ENCODE measurements at regions not wholly inside any gene's neighbourhood (a gene's known extent, or its start where the extent isn't known, plus 50 kb on each side); places are given as distances from the start of the nearest gene placed in this dataset.

DNA sequence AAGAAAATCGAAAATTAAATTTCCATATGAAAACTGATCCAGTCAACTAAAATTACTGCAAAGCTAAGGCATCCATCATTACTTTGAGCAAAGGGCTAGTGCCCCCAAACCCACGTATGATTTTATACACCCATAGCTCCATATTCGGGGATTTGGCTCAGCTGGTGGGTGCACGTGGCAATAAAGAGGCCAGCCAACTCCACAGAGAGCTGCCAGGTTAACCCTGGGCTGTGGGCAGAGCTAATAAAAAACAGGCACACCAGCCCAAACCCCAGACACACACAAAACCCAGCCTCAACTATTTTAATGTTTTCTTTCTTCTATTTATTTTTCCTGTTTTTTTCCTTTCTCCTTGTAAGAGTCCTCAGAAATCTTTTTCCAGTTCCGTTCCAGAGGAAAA, 151.3 kb upstream of the SOX11 start:
- intact Hi-C loops (cut with micrococcal nuclease) = no loop called here
- H3K27me3 Mint-ChIP-seq = no peaks in the 10 kb centered on the region
- TF ChIP-seq, protein P1, sequence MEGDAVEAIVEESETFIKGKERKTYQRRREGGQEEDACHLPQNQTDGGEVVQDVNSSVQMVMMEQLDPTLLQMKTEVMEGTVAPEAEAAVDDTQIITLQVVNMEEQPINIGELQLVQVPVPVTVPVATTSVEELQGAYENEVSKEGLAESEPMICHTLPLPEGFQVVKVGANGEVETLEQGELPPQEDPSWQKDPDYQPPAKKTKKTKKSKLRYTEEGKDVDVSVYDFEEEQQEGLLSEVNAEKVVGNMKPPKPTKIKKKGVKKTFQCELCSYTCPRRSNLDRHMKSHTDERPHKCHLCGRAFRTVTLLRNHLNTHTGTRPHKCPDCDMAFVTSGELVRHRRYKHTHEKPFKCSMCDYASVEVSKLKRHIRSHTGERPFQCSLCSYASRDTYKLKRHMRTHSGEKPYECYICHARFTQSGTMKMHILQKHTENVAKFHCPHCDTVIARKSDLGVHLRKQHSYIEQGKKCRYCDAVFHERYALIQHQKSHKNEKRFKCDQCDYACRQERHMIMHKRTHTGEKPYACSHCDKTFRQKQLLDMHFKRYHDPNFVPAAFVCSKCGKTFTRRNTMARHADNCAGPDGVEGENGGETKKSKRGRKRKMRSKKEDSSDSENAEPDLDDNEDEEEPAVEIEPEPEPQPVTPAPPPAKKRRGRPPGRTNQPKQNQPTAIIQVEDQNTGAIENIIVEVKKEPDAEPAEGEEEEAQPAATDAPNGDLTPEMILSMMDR (IDR thresholded peaks at IDR 0.05) = no peak
- no peaks in the 10 kb centered on the region for H3K36me3 Mint-ChIP-seq (ENCODE audit: low read depth)
- DNase-seq (no peak), ATAC-seq (ENCODE audit: low read depth) (no peak)
- ChIA-PET POLR2A (no interaction called here), CTCF (no interaction called here)
- H3K4me3 Mint-ChIP-seq = no peak overlapping the region
- no peak overlapping the region for H3K27ac Mint-ChIP-seq
- no peaks in the 10 kb centered on the region for H3K4me1 Mint-ChIP-seq
- peaks cover 14% of the 10 kb centered on the region for H3K9me3 Mint-ChIP-seq

- H3K36me3 Mint-ChIP-seq (ENCODE audit: low read depth) = no peaks in the 10 kb centered on the region
- H3K27ac Mint-ChIP-seq = no peak overlapping the region
- H3K27me3 Mint-ChIP-seq = no peaks in the 10 kb centered on the region
- CTCF ChIA-PET = no interaction called here
- peaks cover 14% of the 10 kb centered on the region for H3K9me3 Mint-ChIP-seq
- TF ChIP-seq, protein P1 (IDR thresholded peaks at IDR 0.05) = no peak
- DNase-seq (no peak), ATAC-seq (ENCODE audit: low read depth) (no peak)
- intact Hi-C loops (cut with micrococcal nuclease) = no loop called here
- POLR2A ChIA-PET = no interaction called here
- H3K4me3 Mint-ChIP-seq = no peak overlapping the region
- H3K4me1 Mint-ChIP-seq = no peaks in the 10 kb centered on the region
These were observed 147.9 kb upstream of the SOX11 start for GRCh38 chr2:5544205-5544786.

- Mint-ChIP-seq H3K4me1 (no peaks in the 10 kb centered on the region), H3K36me3 (ENCODE audit: low read depth) (no peaks in the 10 kb centered on the region), H3K27me3 (no peaks in the 10 kb centered on the region), H3K9me3 (peaks cover 14% of the 10 kb centered on the region), H3K4me3 (no peak overlapping the region), H3K27ac (no peak overlapping the region)
- intact Hi-C loops (cut with micrococcal nuclease) = no loop called here
- ChIA-PET POLR2A (no interaction called here), CTCF (no interaction called here)
- TF ChIP-seq, protein P1 (IDR thresholded peaks at IDR 0.05) = no peak
- DNase-seq = no peak
- ATAC-seq (ENCODE audit: low read depth) = no peak
These were observed 146.0 kb upstream of the SOX11 start for GRCh38 chr2:5546181-5546580.

DNA sequence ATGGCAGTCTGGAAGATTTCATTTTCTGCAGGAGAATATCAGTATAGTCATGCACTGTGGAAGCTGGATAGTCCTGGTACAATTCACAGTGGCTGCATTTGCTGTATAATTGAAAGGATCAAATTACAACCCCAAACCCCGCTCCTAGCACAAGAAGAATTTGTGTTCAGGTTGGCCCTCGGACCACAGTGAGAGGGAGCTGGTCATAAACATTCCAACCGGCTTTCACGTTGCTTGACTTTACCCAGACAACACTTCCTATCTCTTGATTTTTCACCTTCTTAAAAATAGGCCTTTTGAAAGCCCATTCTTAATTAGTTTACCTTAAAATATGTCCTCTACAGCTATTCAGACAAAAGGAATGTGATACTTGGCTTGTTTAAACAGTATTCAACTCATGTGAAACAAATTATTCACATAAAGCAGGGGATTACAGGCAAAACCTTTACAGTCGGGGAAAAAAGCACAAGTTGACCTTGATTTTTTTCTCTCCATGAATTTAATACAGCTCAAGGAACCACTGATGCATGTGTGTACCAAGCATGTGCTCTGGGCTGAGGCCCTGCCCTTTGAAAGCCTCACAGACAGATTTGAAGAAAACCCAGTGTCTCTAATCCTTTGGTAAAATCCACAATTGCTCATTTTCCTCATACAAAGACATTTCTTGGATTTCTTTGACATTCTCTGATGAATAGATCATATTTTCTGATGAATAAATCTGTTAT, 143.0 kb upstream of the SOX11 start:
- ChIA-PET POLR2A (no interaction called here), CTCF (no interaction called here)
- no peaks in the 10 kb centered on the region for H3K4me1 Mint-ChIP-seq
- no peak for DNase-seq
- TF ChIP-seq, protein P1 (IDR thresholded peaks at IDR 0.05) = no peak
- no peak for ATAC-seq (ENCODE audit: low read depth)
- no peaks in the 10 kb centered on the region for H3K27me3 Mint-ChIP-seq
- intact Hi-C loops (cut with micrococcal nuclease) = no loop called here
- H3K9me3 Mint-ChIP-seq = peaks cover 5% of the 10 kb centered on the region
- no peak overlapping the region for H3K4me3 Mint-ChIP-seq
- no peak overlapping the region for H3K27ac Mint-ChIP-seq
- no peaks in the 10 kb centered on the region for H3K36me3 Mint-ChIP-seq (ENCODE audit: low read depth)

DNA sequence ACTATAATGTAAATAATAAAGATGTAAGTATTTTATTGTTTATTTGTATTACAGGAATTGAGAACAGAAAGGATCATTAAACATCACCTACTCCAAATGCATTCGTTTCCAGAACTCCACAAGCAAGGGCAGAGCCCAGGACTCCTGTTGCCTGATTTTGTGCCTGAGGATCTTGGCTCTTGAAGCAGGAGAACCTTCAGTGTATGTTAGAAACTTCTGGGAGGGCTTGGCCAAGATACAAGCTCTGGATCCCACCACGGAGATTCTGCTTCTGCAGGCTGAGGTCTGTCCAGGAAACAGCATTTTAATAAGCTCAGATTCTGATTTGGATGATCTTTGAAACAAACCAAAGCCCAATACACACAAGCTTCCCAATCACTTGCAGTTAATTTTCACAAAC, 142.4 kb upstream of the SOX11 start:
- ATAC-seq (ENCODE audit: low read depth) (no peak), DNase-seq (no peak)
- no peak overlapping the region for H3K4me3 Mint-ChIP-seq
- intact Hi-C loops (cut with micrococcal nuclease) = no loop called here
- TF ChIP-seq, protein P1 (IDR thresholded peaks at IDR 0.05) = no peak
- no peak overlapping the region for H3K27ac Mint-ChIP-seq
- no peaks in the 10 kb centered on the region for H3K27me3 Mint-ChIP-seq
- H3K36me3 Mint-ChIP-seq (ENCODE audit: low read depth) = no peaks in the 10 kb centered on the region
- CTCF ChIA-PET = no interaction called here
- POLR2A ChIA-PET = no interaction called here
- no peaks in the 10 kb centered on the region for H3K4me1 Mint-ChIP-seq
- peaks cover 3% of the 10 kb centered on the region for H3K9me3 Mint-ChIP-seq

Data from activated B cell treated with CpG ODN at 0.5 μM for 24 hours (primary cell).